ENCODE measurements at regions not wholly inside any gene's neighbourhood (a gene's known extent, or its start where the extent isn't known, plus 50 kb on each side); places are given as distances from the start of the nearest gene placed in this dataset.

- Mint-ChIP-seq H3K9me3 (no peaks in the 10 kb centered on the region), H3K4me1 (ENCODE audit: low read depth in 2 of 2) (peaks cover 0 to 4% of the 10 kb centered on the region in 2 donors), H3K36me3 (ENCODE audit: insufficient read depth) (no peaks in the 10 kb centered on the region), H3K4me3 (no peak overlapping the region), H3K27me3 (no peaks in the 10 kb centered on the region), H3K27ac (no peak overlapping the region)
- ATAC-seq (replicated peaks) = no peak
- DNase-seq = no peak
These were observed 138.0 kb downstream of the CAAP1 start for GRCh38 chr9:26754509-26755164.

GRCh38 chr9:26753971-26754370 lies 138.6 kb downstream of the CAAP1 start:
- no peak for ATAC-seq (replicated peaks)
- Mint-ChIP-seq H3K4me3 (no peak overlapping the region), H3K27me3 (no peaks in the 10 kb centered on the region), H3K9me3 (no peaks in the 10 kb centered on the region), H3K36me3 (ENCODE audit: insufficient read depth) (no peaks in the 10 kb centered on the region), H3K4me1 (ENCODE audit: low read depth in 2 of 2) (peaks cover 0 to 4% of the 10 kb centered on the region in 2 donors), H3K27ac (no peak overlapping the region)
- DNase-seq = no peak

- Mint-ChIP-seq H3K9me3 (no peaks in the 10 kb centered on the region), H3K4me3 (no peak overlapping the region), H3K27ac (no peak overlapping the region), H3K4me1 (ENCODE audit: low read depth in 2 of 2) (peaks cover 0 to 4% of the 10 kb centered on the region in 2 donors), H3K36me3 (ENCODE audit: insufficient read depth) (no peaks in the 10 kb centered on the region), H3K27me3 (no peaks in the 10 kb centered on the region)
- DNase-seq = no peak
- no peak for ATAC-seq (replicated peaks)
These were observed 142.4 kb downstream of the CAAP1 start for GRCh38 chr9:26750162-26750561.

- Mint-ChIP-seq H3K9me3 (no peaks in the 10 kb centered on the region), H3K27ac (no peak overlapping the region), H3K36me3 (ENCODE audit: insufficient read depth) (no peaks in the 10 kb centered on the region), H3K4me3 (no peak overlapping the region), H3K27me3 (no peaks in the 10 kb centered on the region), H3K4me1 (ENCODE audit: low read depth in 2 of 2) (peaks cover 0 to 4% of the 10 kb centered on the region in 2 donors)
- ATAC-seq (replicated peaks) (no peak), DNase-seq (no peak)
These were observed 144.0 kb downstream of the CAAP1 start for GRCh38 chr9:26748449-26749058.

- Mint-ChIP-seq H3K4me3 (no peak overlapping the region), H3K27me3 (peaks cover 4 to 5% of the 10 kb centered on the region in 2 donors), H3K9me3 (no peaks in the 10 kb centered on the region), H3K27ac (no peak overlapping the region), H3K36me3 (ENCODE audit: insufficient read depth) (no peaks in the 10 kb centered on the region), H3K4me1 (ENCODE audit: low read depth in 2 of 2) (peaks cover 0 to 4% of the 10 kb centered on the region in 2 donors)
- DNase-seq (no peak), ATAC-seq (replicated peaks) (no peak)
These were observed 145.0 kb downstream of the CAAP1 start for GRCh38 chr9:26747611-26748010.

- Mint-ChIP-seq H3K4me3 (no peak overlapping the region), H3K36me3 (ENCODE audit: insufficient read depth) (no peaks in the 10 kb centered on the region), H3K9me3 (no peaks in the 10 kb centered on the region), H3K4me1 (ENCODE audit: low read depth in 2 of 2) (peaks cover 0 to 4% of the 10 kb centered on the region in 2 donors), H3K27ac (no peak overlapping the region), H3K27me3 (peaks cover 5 to 8% of the 10 kb centered on the region in 2 donors)
- ATAC-seq (replicated peaks) = no peak
- DNase-seq = no peak
These were observed 146.1 kb downstream of the CAAP1 start for GRCh38 chr9:26746357-26747072.

GRCh38 chr9:26745111-26745510 lies 147.5 kb downstream of the CAAP1 start:
- no peak overlapping the region for H3K27ac Mint-ChIP-seq
- ATAC-seq (replicated peaks) = no peak
- no peak overlapping the region for H3K4me3 Mint-ChIP-seq
- no peaks in the 10 kb centered on the region for H3K4me1 Mint-ChIP-seq (ENCODE audit: low read depth in 2 of 2)
- peaks cover 5 to 8% of the 10 kb centered on the region in 2 donors for H3K27me3 Mint-ChIP-seq
- H3K9me3 Mint-ChIP-seq = no peaks in the 10 kb centered on the region
- no peak for DNase-seq
- no peaks in the 10 kb centered on the region for H3K36me3 Mint-ChIP-seq (ENCODE audit: insufficient read depth)

GRCh38 chr9:26744191-26744965 lies 148.2 kb downstream of the CAAP1 start:
- no peak for DNase-seq
- peaks cover 8 to 12% of the 10 kb centered on the region in 2 donors for H3K27me3 Mint-ChIP-seq
- peaks cover 0 to 2% of the 10 kb centered on the region in 2 donors for H3K9me3 Mint-ChIP-seq
- H3K36me3 Mint-ChIP-seq (ENCODE audit: insufficient read depth) = peaks cover 3% of the 10 kb centered on the region
- no peak overlapping the region for H3K4me3 Mint-ChIP-seq
- H3K4me1 Mint-ChIP-seq (ENCODE audit: low read depth in 2 of 2) = no peaks in the 10 kb centered on the region
- ATAC-seq (replicated peaks) = no peak
- no peak overlapping the region for H3K27ac Mint-ChIP-seq

GRCh38 chr9:26742828-26743476 lies 149.7 kb downstream of the CAAP1 start:
- no peak for ATAC-seq (replicated peaks)
- no peak overlapping the region for H3K27ac Mint-ChIP-seq

GRCh38 chr9:26735160-26735559 lies 157.4 kb downstream of the CAAP1 start:
- DNase-seq = no peak
- ATAC-seq (replicated peaks) = no peak
- H3K4me3 Mint-ChIP-seq = no peak overlapping the region
- H3K4me1 Mint-ChIP-seq (ENCODE audit: low read depth in 2 of 2) = no peaks in the 10 kb centered on the region
- H3K9me3 Mint-ChIP-seq = peaks cover 6 to 7% of the 10 kb centered on the region in 2 donors
- H3K36me3 Mint-ChIP-seq (ENCODE audit: insufficient read depth) = peaks cover 3% of the 10 kb centered on the region
- H3K27me3 Mint-ChIP-seq = peaks cover 12 to 18% of the 10 kb centered on the region in 2 donors
- H3K27ac Mint-ChIP-seq = no peak overlapping the region

More at GRCh38 chr9:26742828-26743476, 149.7 kb downstream of the CAAP1 start:
- peaks cover 3% of the 10 kb centered on the region for H3K36me3 Mint-ChIP-seq (ENCODE audit: insufficient read depth)
- peaks cover 8 to 12% of the 10 kb centered on the region in 2 donors for H3K27me3 Mint-ChIP-seq
- no peak overlapping the region for H3K4me3 Mint-ChIP-seq
- DNase-seq = no peak
- H3K9me3 Mint-ChIP-seq = peaks cover 0 to 2% of the 10 kb centered on the region in 2 donors
- H3K4me1 Mint-ChIP-seq (ENCODE audit: low read depth in 2 of 2) = no peaks in the 10 kb centered on the region

- Mint-ChIP-seq H3K27me3 (no peaks in the 10 kb centered on the region), H3K27ac (no peak overlapping the region), H3K4me1 (ENCODE audit: low read depth in 2 of 2) (no peaks in the 10 kb centered on the region), H3K9me3 (peaks cover 3% of the 10 kb centered on the region in 2 donors), H3K36me3 (ENCODE audit: insufficient read depth) (no peaks in the 10 kb centered on the region), H3K4me3 (no peak overlapping the region)
- ATAC-seq (replicated peaks) (no peak), DNase-seq (no peak)
These were observed 163.4 kb downstream of the CAAP1 start for GRCh38 chr9:26729187-26729586.

GRCh38 chr9:26727471-26727870 lies 165.1 kb downstream of the CAAP1 start:
- no peak overlapping the region for H3K27ac Mint-ChIP-seq
- H3K36me3 Mint-ChIP-seq (ENCODE audit: insufficient read depth) = no peaks in the 10 kb centered on the region
- H3K27me3 Mint-ChIP-seq = no peaks in the 10 kb centered on the region
- DNase-seq (no peak), ATAC-seq (replicated peaks) (no peak)
- H3K9me3 Mint-ChIP-seq = peaks cover 0 to 2% of the 10 kb centered on the region in 2 donors
- no peaks in the 10 kb centered on the region for H3K4me1 Mint-ChIP-seq (ENCODE audit: low read depth in 2 of 2)
- H3K4me3 Mint-ChIP-seq = no peak overlapping the region

GRCh38 chr9:26725573-26725972 lies 167.0 kb downstream of the CAAP1 start:
- Mint-ChIP-seq H3K27ac (no peak overlapping the region), H3K27me3 (no peaks in the 10 kb centered on the region), H3K4me1 (ENCODE audit: low read depth in 2 of 2) (no peaks in the 10 kb centered on the region), H3K36me3 (ENCODE audit: insufficient read depth) (no peaks in the 10 kb centered on the region), H3K9me3 (no peaks in the 10 kb centered on the region), H3K4me3 (no peak overlapping the region)
- ATAC-seq (replicated peaks) = no peak
- no peak for DNase-seq

All from effector memory CD8-positive, alpha-beta T cell (primary cell).